ENCODE measurements at regions not wholly inside any gene's neighbourhood (a gene's known extent, or its start where the extent isn't known, plus 50 kb on each side); places are given as distances from the start of the nearest gene placed in this dataset.

GRCh38 chr3:117873249-117873600 is 1161.4 kb downstream of the IGSF11 start:
- POLR2A ChIA-PET (ENCODE audit: unreplicated experiment): no interaction called here
- CTCF ChIA-PET: no interaction called here
- TF ChIP-seq, protein P1, sequence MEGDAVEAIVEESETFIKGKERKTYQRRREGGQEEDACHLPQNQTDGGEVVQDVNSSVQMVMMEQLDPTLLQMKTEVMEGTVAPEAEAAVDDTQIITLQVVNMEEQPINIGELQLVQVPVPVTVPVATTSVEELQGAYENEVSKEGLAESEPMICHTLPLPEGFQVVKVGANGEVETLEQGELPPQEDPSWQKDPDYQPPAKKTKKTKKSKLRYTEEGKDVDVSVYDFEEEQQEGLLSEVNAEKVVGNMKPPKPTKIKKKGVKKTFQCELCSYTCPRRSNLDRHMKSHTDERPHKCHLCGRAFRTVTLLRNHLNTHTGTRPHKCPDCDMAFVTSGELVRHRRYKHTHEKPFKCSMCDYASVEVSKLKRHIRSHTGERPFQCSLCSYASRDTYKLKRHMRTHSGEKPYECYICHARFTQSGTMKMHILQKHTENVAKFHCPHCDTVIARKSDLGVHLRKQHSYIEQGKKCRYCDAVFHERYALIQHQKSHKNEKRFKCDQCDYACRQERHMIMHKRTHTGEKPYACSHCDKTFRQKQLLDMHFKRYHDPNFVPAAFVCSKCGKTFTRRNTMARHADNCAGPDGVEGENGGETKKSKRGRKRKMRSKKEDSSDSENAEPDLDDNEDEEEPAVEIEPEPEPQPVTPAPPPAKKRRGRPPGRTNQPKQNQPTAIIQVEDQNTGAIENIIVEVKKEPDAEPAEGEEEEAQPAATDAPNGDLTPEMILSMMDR (conservative IDR thresholded peaks at IDR 0.05): no peak
- no peak for TF ChIP-seq EZH2 (IDR thresholded peaks at IDR 0.05; ENCODE audit: low read depth)
- no peaks in the 10 kb centered on the region for H3K9me3 ChIP-seq (ENCODE audit: insufficient read depth, low read depth)
- intact Hi-C loops (cut with micrococcal nuclease; ENCODE audit: unreplicated experiment): no loop called here
- no peak overlapping the region for H2AFZ ChIP-seq
- H3K4me3 ChIP-seq: no peak overlapping the region
- no peaks in the 10 kb centered on the region for H3K79me2 ChIP-seq (ENCODE audit: low read depth)
- no TSS peak for BruUV-seq (replicated peaks)
- H3F3A ChIP-seq (ENCODE audit: insufficient read depth, low read depth): no peaks in the 10 kb centered on the region
- no peaks in the 10 kb centered on the region for H3K9me2 ChIP-seq (ENCODE audit: insufficient read depth)
- H3K27ac ChIP-seq: no peak overlapping the region
- no peak overlapping the region for H3K4me2 ChIP-seq
- H3K27me3 ChIP-seq (ENCODE audit: insufficient read depth, low read depth): no peaks in the 10 kb centered on the region
- DNase-seq: no peak
- no peaks in the 10 kb centered on the region for H4K20me1 ChIP-seq (ENCODE audit: insufficient read depth)
- H3K36me3 ChIP-seq (ENCODE audit: low read depth): no peaks in the 10 kb centered on the region
- no peaks in the 10 kb centered on the region for H3K4me1 ChIP-seq (replicated peaks; ENCODE audit: insufficient read depth)

DNA sequence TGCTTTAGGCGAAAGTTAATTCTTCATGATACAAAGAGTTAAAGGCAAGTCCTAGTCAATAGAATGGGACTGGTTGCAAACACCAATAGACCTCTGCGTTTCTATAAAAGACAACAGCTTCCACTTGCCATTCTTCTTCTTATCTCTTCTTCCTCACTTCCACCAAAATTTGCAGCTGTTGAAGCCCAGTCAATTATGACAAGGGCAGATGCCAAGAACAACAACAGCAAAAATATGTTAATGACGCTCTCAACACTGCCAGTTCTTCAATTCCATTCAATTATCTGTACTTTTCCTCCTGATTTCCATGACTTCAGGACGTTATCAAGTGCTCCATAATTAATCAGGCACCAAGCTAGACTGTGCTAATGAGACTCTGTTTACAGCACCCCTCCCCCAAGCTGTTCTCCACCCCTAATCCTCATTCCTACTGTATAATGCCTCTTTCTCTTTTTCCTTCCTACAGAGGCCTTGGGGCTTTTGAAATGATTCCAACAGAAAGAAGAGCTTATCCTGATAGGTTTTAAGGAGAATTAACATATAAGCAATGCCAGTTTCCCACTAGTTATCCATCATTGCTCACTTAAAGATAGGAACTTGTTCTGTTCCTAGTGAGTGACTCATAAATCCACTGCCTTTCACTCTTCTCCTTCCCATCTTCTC is 1160.5 kb downstream of the IGSF11 start:
- no peak for TF ChIP-seq EZH2 (IDR thresholded peaks at IDR 0.05; ENCODE audit: low read depth)
- TF ChIP-seq, protein P1 (conservative IDR thresholded peaks at IDR 0.05): no peak
- Histone ChIP-seq H4K20me1 (ENCODE audit: insufficient read depth) (no peaks in the 10 kb centered on the region), H3K9me3 (ENCODE audit: insufficient read depth, low read depth) (no peaks in the 10 kb centered on the region), H3K36me3 (ENCODE audit: low read depth) (no peaks in the 10 kb centered on the region), H3K4me2 (no peak overlapping the region), H3K9me2 (ENCODE audit: insufficient read depth) (no peaks in the 10 kb centered on the region), H2AFZ (no peak overlapping the region), H3K79me2 (ENCODE audit: low read depth) (no peaks in the 10 kb centered on the region), H3K4me1 (replicated peaks; ENCODE audit: insufficient read depth) (no peaks in the 10 kb centered on the region), H3K27me3 (ENCODE audit: insufficient read depth, low read depth) (no peaks in the 10 kb centered on the region), H3K4me3 (no peak overlapping the region), H3K27ac (no peak overlapping the region), H3F3A (ENCODE audit: insufficient read depth, low read depth) (no peaks in the 10 kb centered on the region)
- no peak for DNase-seq
- CTCF ChIA-PET: no interaction called here
- intact Hi-C loops (cut with micrococcal nuclease; ENCODE audit: unreplicated experiment): no loop called here
- POLR2A ChIA-PET (ENCODE audit: unreplicated experiment): no interaction called here
- BruUV-seq (replicated peaks): no TSS peak

- ChIA-PET POLR2A (ENCODE audit: unreplicated experiment) (no interaction called here), CTCF (no interaction called here)
- Histone ChIP-seq H3K4me2 (no peak overlapping the region), H3K4me1 (replicated peaks; ENCODE audit: insufficient read depth) (no peaks in the 10 kb centered on the region), H3K9me3 (ENCODE audit: insufficient read depth, low read depth) (no peaks in the 10 kb centered on the region), H3K27ac (no peak overlapping the region), H4K20me1 (ENCODE audit: insufficient read depth) (no peaks in the 10 kb centered on the region), H3K36me3 (ENCODE audit: low read depth) (no peaks in the 10 kb centered on the region), H3K4me3 (no peak overlapping the region), H3K27me3 (ENCODE audit: insufficient read depth, low read depth) (no peaks in the 10 kb centered on the region), H3K79me2 (ENCODE audit: low read depth) (no peaks in the 10 kb centered on the region), H3F3A (ENCODE audit: insufficient read depth, low read depth) (no peaks in the 10 kb centered on the region), H3K9me2 (ENCODE audit: insufficient read depth) (no peaks in the 10 kb centered on the region), H2AFZ (no peak overlapping the region)
- BruUV-seq (replicated peaks): no TSS peak
- TF ChIP-seq EZH2 (IDR thresholded peaks at IDR 0.05; ENCODE audit: low read depth): no peak
- TF ChIP-seq, protein P1 (conservative IDR thresholded peaks at IDR 0.05): no peak
- no peak for DNase-seq
- intact Hi-C loops (cut with micrococcal nuclease; ENCODE audit: unreplicated experiment): no loop called here
Observed at GRCh38 chr3:117874904-117875874, 1159.5 kb downstream of the IGSF11 start.

Data from PC-9 (cell line).